Brain microvascular endothelial cell (primary cell): ENCODE measurements at regions not wholly inside any gene's neighbourhood (a gene's known extent, or its start where the extent isn't known, plus 50 kb on each side); places are given as distances from the start of the nearest gene placed in this dataset.

Experiments
- DNase-seq: peaks from one replicate; pipeline ENCODE4 v3.0.0-alpha.2; 2020
- H3K27ac ChIP-seq: fragments of 250-450 bp; sonication (Bioruptor Pico); 2 replicates; pipeline ENCODE4 v1.5.1; 2020; ENCODE audit warnings: mild to moderate bottlenecking, moderate library complexity
- H3K27me3 ChIP-seq: fragments of 250-450 bp; sonication (Bioruptor Pico); replicated peaks from 2 replicates; pipeline ENCODE4 v1.5.1; 2020; ENCODE audit warnings: mild to moderate bottlenecking
- H3K36me3 ChIP-seq: fragments of 250-450 bp; sonication (Bioruptor Pico); replicated peaks from 2 replicates; pipeline ENCODE4 v1.5.1; 2020; ENCODE audit warnings: mild to moderate bottlenecking
- H3K4me3 ChIP-seq: 2 replicates; pipeline ENCODE4 v1.5.1; 2011; ENCODE audit warnings: low read depth, mild to moderate bottlenecking, control low read depth, low read length, moderate library complexity
- in situ Hi-C: cut with HindIII; loops from 2 replicates; pipeline ENCODE4 v1.10.0; 2017; ENCODE audit warnings: low sequenced_read_pairs, low pct_ligation_motif_present
- TF ChIP-seq, protein P1 (sequence below): IDR thresholded peaks from 2 replicates; pipeline ENCODE4 v1.5.1; 2011; ENCODE audit warnings: low read depth, mild to moderate bottlenecking, moderate library complexity, low read length, control low read depth, inconsistent platforms; ENCODE audit errors: missing control alignments

DNA sequence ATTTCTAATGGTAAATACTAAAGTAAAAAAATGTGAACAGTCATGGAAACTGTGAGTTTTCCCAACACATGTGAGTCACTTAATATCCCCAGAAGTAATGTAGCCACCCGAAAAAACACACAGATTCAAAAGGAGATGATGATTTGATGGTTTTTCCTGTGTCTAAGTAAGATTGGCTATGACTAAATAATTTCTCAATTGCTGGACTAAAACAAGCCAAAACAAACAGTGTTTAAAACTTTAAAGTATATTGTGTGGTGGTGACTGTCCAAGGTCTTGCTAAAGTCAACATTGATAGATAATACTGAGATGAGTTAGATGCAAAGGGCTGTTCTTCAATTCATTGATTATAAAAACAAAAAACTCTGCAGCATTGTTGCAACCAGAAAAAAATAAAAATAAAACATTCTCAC, 89.6 kb upstream of the SOX5 start:
- Histone ChIP-seq H3K4me3 (no peak overlapping the region), H3K27me3 (no peaks in the 10 kb centered on the region), H3K27ac (peak overlapping the region; percentile 68), H3K36me3 (no peaks in the 10 kb centered on the region)
- peak; percentile 86 for DNase-seq
- TF ChIP-seq, protein P1, sequence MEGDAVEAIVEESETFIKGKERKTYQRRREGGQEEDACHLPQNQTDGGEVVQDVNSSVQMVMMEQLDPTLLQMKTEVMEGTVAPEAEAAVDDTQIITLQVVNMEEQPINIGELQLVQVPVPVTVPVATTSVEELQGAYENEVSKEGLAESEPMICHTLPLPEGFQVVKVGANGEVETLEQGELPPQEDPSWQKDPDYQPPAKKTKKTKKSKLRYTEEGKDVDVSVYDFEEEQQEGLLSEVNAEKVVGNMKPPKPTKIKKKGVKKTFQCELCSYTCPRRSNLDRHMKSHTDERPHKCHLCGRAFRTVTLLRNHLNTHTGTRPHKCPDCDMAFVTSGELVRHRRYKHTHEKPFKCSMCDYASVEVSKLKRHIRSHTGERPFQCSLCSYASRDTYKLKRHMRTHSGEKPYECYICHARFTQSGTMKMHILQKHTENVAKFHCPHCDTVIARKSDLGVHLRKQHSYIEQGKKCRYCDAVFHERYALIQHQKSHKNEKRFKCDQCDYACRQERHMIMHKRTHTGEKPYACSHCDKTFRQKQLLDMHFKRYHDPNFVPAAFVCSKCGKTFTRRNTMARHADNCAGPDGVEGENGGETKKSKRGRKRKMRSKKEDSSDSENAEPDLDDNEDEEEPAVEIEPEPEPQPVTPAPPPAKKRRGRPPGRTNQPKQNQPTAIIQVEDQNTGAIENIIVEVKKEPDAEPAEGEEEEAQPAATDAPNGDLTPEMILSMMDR: no peak
- in situ Hi-C loops: no loop called here

DNA sequence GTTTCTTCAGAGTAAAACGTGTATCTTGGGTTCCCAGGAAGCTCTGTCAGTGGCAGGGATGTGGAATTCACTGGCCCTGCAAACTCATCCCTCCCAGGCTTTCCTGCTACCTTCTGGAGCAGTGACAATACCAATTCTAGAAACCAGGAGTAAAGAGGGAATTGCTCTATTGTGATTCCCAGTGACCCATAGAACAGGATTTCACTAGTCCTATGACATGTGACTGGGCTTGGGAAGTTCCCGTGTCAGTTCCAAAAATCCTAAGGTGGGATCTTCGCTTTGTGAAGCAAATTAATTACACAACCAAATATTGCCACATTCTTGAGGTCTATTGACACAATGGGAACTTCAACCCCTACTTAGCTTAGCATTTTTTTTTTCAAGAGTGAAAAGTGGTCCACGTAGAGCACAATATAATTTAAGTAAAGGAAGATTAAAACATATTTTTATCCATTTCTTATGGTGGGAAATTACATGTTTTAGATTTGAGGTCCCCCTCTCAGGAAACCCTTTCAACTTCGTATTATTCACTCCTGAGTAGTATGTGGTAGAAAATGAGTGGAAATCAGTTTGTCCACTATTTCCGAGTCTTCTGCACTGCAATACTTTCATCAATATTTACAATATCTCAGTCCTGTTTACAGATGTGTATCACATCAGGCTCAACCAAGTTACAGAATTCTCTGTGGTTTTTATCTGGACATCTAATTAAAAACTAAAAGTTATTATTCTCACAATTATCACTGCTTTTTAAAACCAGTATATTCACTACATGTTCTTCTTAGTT, 88.9 kb upstream of the SOX5 start:
- H3K27me3 ChIP-seq: no peaks in the 10 kb centered on the region
- no peak overlapping the region for H3K4me3 ChIP-seq
- H3K27ac ChIP-seq: peak overlapping the region; percentile 68
- TF ChIP-seq, protein P1: no peak
- in situ Hi-C loops: no loop called here
- H3K36me3 ChIP-seq: no peaks in the 10 kb centered on the region
- DNase-seq: no peak

DNA sequence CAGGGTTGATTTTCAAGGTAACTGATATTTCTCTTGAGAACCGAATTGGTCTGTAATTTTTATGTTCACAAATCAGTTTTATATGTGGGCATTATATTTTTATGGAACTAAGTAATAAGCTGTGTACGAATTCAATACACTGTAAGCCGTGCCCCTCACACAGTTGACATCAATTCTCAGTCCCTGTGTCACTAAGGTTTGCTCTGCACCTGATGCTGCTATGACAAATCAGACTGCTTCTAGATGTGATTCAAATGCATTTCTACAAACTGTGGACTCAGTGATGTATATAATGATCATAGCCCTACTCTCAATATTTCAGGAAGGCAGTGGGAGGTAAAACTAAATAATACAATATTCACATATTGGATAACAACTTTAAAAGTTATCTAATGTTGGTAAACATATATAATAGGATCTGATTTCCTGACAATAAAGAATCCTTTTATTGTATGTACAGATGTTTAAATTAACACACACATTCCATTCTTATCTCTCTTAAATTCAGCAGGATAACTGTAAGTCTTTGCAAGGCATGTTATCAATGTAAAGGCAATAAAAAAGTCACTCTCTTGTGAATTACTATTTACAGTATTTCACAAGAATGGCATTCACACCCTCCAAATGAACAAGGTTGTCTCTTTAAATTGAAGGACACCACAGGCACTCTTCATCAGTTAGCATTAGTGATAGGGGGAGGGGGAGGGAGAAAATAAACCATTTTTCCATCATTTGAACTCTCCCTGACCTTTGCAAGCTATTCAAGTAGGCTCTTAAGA, 87.2 kb upstream of the SOX5 start:
- Histone ChIP-seq H3K4me3 (no peak overlapping the region), H3K27ac (no peak overlapping the region), H3K27me3 (no peaks in the 10 kb centered on the region), H3K36me3 (no peaks in the 10 kb centered on the region)
- no peak for DNase-seq
- TF ChIP-seq, protein P1: no peak
- in situ Hi-C loops: no loop called here

DNA sequence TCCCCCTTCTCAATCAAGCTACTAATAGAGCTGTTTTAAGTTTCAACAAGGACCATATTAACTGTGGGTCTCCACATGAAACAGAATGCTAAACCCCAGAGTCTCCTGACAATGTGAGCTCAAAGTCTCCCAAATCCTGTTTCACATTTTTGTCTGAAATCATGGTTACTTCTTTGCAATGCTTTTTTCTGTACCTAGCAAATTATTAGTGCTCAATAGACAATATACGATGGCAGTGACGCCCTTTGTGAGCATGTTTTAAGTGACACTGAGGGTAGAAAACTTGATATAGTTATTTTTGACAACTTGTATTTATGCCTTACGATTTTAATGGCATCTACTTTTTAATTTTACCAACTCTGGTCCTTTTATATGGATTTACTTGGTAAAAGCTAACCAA, 85.4 kb upstream of the SOX5 start:
- no peak for DNase-seq
- in situ Hi-C loops: no loop called here
- no peaks in the 10 kb centered on the region for H3K27me3 ChIP-seq
- TF ChIP-seq, protein P1: no peak
- no peak overlapping the region for H3K4me3 ChIP-seq
- H3K36me3 ChIP-seq: no peaks in the 10 kb centered on the region
- H3K27ac ChIP-seq: no peak overlapping the region

DNA sequence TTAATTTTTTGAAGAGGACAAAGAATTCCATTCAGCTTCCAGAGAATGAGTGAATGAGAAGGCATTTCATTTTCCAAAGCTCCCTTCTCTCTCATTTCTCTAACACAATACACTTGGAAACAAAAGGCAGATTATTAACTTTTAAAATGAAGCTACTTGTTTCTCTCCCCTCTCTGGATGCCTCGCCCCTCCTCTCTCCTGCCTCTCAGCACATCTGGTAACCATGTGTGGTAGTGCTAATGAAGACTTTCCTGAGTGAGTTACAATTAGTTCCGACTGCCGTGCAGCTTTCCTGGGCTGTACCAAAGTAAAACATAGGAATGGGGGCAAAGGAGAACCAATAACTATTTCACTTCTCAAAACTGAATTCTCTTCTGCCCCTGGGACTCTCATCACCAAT, 84.7 kb upstream of the SOX5 start:
- in situ Hi-C loops: no loop called here
- no peak overlapping the region for H3K4me3 ChIP-seq
- DNase-seq: no peak
- H3K27me3 ChIP-seq: no peaks in the 10 kb centered on the region
- no peak overlapping the region for H3K27ac ChIP-seq
- H3K36me3 ChIP-seq: no peaks in the 10 kb centered on the region
- TF ChIP-seq, protein P1: no peak

DNA sequence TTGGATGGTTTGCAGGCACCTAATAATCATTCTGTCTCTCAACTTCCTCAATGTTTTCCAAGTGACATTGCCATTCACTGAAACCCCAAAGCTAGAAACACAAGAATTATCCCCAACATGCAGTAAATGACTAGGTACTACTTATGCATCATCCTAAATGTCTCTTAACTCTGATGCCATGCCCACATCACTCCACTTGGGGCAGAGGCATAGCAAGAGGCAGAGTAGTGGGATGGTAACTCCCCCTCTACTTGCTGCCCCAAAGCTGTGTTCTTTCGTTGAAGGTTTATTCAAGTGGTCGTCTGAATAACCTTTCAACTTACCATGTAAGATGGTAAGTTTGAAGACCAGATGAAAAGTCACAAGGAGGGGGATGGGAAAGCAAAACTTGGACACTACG, 77.9 kb upstream of the SOX5 start:
- no peak for DNase-seq
- in situ Hi-C loops: no loop called here
- no peak overlapping the region for H3K4me3 ChIP-seq
- TF ChIP-seq, protein P1: peak; percentile 33
- no peaks in the 10 kb centered on the region for H3K27me3 ChIP-seq
- H3K36me3 ChIP-seq: no peaks in the 10 kb centered on the region
- no peak overlapping the region for H3K27ac ChIP-seq
